GM12873 (cell line): ENCODE measurements at regions not wholly inside any gene's neighbourhood (a gene's known extent, or its start where the extent isn't known, plus 50 kb on each side); places are given as distances from the start of the nearest gene placed in this dataset.

Experiments used
- CTCF ChIP-seq: IDR thresholded peaks from 2 replicates; pipeline ENCODE4 v1.5.1; 2012; ENCODE audit warnings: low read depth, mild to moderate bottlenecking, moderate library complexity, low read length, control low read depth; ENCODE audit not compliant: insufficient read depth; ENCODE audit errors: missing control alignments

- TF ChIP-seq CTCF: no peak
Observed at GRCh38 chr19:29001141-29001581, 211.8 kb downstream of the UQCRFS1 start.

- no peak for TF ChIP-seq CTCF
Observed at GRCh38 chr19:28999724-29000433, 213.1 kb downstream of the UQCRFS1 start.

GRCh38 chr19:28998974-28999373 is 214.0 kb downstream of the UQCRFS1 start:
- TF ChIP-seq CTCF: no peak

- no peak for TF ChIP-seq CTCF
Observed at GRCh38 chr19:28990522-28990921, 222.4 kb downstream of the UQCRFS1 start.

- TF ChIP-seq CTCF: no peak
Observed at GRCh38 chr19:28989739-28990138, 223.2 kb downstream of the UQCRFS1 start.

- no peak for TF ChIP-seq CTCF
Observed at GRCh38 chr19:28988066-28988465, 224.9 kb downstream of the UQCRFS1 start.

- no peak for TF ChIP-seq CTCF
Observed at GRCh38 chr19:28987177-28987576, 225.8 kb downstream of the UQCRFS1 start.
